A673 (cell line): ENCODE measurements at regions not wholly inside any gene's neighbourhood (a gene's known extent, or its start where the extent isn't known, plus 50 kb on each side); places are given as distances from the start of the nearest gene placed in this dataset.

ENCODE experiments used
- EZH2 ChIP-seq: fragments of 200-600 bp; sonication (generic); IDR thresholded peaks from 2 replicates; pipeline ENCODE4 v1.6.1; 2017; ENCODE audit warnings: borderline replicate concordance, low read depth, mild to moderate bottlenecking, mixed read lengths, antibody characterized with exemption, low read length; ENCODE audit not compliant: poor library complexity, severe bottlenecking
- TF ChIP-seq, protein P1 (sequence below): fragments of 300-800, 200-600 bp; sonication (generic); conservative IDR thresholded peaks from 2 replicates; pipeline ENCODE4 v1.5.1; 2017; ENCODE audit warnings: low read depth, mild to moderate bottlenecking, antibody characterized with exemption, low read length, moderate library complexity, mixed read lengths

DNA sequence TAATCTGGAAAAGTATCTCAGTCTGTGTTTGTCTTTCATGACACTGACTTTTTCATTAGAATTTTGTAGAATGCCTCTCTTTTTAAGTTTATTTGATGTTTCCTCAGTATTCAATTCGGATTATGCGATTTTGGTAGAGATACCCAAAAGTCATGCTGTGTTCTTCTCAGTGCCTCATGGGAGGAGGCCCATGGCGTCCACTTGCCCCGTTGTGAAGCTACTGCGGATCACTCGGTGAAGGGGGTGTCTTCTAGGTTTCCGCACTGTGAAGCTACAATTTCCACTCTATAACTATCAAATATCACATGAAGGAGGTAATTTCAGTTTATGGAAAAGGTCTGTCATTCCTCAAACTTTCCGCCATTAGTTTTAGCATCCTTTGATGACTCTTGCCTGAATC, 794.0 kb downstream of the TBC1D22A start:
- TF ChIP-seq EZH2 = no peak
- TF ChIP-seq, protein P1, sequence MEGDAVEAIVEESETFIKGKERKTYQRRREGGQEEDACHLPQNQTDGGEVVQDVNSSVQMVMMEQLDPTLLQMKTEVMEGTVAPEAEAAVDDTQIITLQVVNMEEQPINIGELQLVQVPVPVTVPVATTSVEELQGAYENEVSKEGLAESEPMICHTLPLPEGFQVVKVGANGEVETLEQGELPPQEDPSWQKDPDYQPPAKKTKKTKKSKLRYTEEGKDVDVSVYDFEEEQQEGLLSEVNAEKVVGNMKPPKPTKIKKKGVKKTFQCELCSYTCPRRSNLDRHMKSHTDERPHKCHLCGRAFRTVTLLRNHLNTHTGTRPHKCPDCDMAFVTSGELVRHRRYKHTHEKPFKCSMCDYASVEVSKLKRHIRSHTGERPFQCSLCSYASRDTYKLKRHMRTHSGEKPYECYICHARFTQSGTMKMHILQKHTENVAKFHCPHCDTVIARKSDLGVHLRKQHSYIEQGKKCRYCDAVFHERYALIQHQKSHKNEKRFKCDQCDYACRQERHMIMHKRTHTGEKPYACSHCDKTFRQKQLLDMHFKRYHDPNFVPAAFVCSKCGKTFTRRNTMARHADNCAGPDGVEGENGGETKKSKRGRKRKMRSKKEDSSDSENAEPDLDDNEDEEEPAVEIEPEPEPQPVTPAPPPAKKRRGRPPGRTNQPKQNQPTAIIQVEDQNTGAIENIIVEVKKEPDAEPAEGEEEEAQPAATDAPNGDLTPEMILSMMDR = no peak
